ENCODE measurements at regions not wholly inside any gene's neighbourhood (a gene's known extent, or its start where the extent isn't known, plus 50 kb on each side); places are given as distances from the start of the nearest gene placed in this dataset.

- no peaks in the 10 kb centered on the region for H3K36me3 ChIP-seq (ENCODE audit: low read depth, low read length)
- H3K4me2 ChIP-seq (ENCODE audit: low read length): no peak overlapping the region
- H3K27me3 ChIP-seq (ENCODE audit: low read length): no peaks in the 10 kb centered on the region
- ATAC-seq (no peak), DNase-seq (no peak)
- intact Hi-C loops (cut with micrococcal nuclease): loop anchor here (5.0 kb wide), 1 partner anchor 307 kb away; no protein-coding TSS in a partner anchor
- peaks cover 5% of the 10 kb centered on the region for H3K4me1 ChIP-seq (ENCODE audit: insufficient read depth, low read length)
- ChIA-PET CTCF (no interaction called here), POLR2A (ENCODE audit: unreplicated experiment) (no interaction called here)
- H3K9me2 ChIP-seq (replicated peaks; ENCODE audit: low read length): no peaks in the 10 kb centered on the region
- TF ChIP-seq EZH2phosphoT487 (IDR thresholded peaks at IDR 0.05; ENCODE audit: borderline replicate concordance, low read length) (no peak), CTCF (conservative IDR thresholded peaks at IDR 0.05; ENCODE audit: low read depth, low read length) (no peak), EZH2 (IDR thresholded peaks at IDR 0.05; ENCODE audit: low read length, unreplicated experiment) (no peak)
- no peak overlapping the region for H3K9ac ChIP-seq (ENCODE audit: low read length)
- no peak overlapping the region for H2AFZ ChIP-seq (ENCODE audit: low read length)
- H3K79me2 ChIP-seq (ENCODE audit: low read length): no peaks in the 10 kb centered on the region
- H3K27ac ChIP-seq (ENCODE audit: low read length): no peak overlapping the region
- H3K4me3 ChIP-seq (ENCODE audit: low read length): no peak overlapping the region
- no peaks in the 10 kb centered on the region for H4K20me1 ChIP-seq (ENCODE audit: low read length)
- H3F3A ChIP-seq (ENCODE audit: low read length, unreplicated experiment): no peaks in the 10 kb centered on the region
- BruUV-seq (replicated peaks): no TSS peak
- no peaks in the 10 kb centered on the region for H3K9me3 ChIP-seq (ENCODE audit: low read length)
Measured at GRCh38 chr14:71754422-71755095, 177.7 kb upstream of the RGS6 start.

- H3K79me2 ChIP-seq (ENCODE audit: low read length): no peaks in the 10 kb centered on the region
- no peaks in the 10 kb centered on the region for H3K9me2 ChIP-seq (replicated peaks; ENCODE audit: low read length)
- BruUV-seq (replicated peaks): no TSS peak
- ChIA-PET POLR2A (ENCODE audit: unreplicated experiment) (no interaction called here), CTCF (interaction anchor here (0.9 kb wide), 1 partner anchor 97 kb away, joined by 5 read pairs; no protein-coding TSS in a partner anchor)
- H3K9me3 ChIP-seq (ENCODE audit: low read length): no peaks in the 10 kb centered on the region
- H3K27ac ChIP-seq (ENCODE audit: low read length): no peak overlapping the region
- no peaks in the 10 kb centered on the region for H3F3A ChIP-seq (ENCODE audit: low read length, unreplicated experiment)
- 0 out of 2 replicates have a peak, but pooled peaks cover 3% of the 10 kb centered on the region for H3K27me3 ChIP-seq (ENCODE audit: low read length)
- no peak overlapping the region for H3K9ac ChIP-seq (ENCODE audit: low read length)
- ATAC-seq: no peak
- no peaks in the 10 kb centered on the region for H3K36me3 ChIP-seq (ENCODE audit: low read depth, low read length)
- DNase-seq: no peak
- no peaks in the 10 kb centered on the region for H4K20me1 ChIP-seq (ENCODE audit: low read length)
- intact Hi-C loops (cut with micrococcal nuclease): no loop called here
- no peak for TF ChIP-seq EZH2phosphoT487 (IDR thresholded peaks at IDR 0.05; ENCODE audit: borderline replicate concordance, low read length)
- no peak for TF ChIP-seq EZH2 (IDR thresholded peaks at IDR 0.05; ENCODE audit: low read length, unreplicated experiment)
- no peak for TF ChIP-seq CTCF (conservative IDR thresholded peaks at IDR 0.05; ENCODE audit: low read depth, low read length)
- H3K4me2 ChIP-seq (ENCODE audit: low read length): no peak overlapping the region
- no peak overlapping the region for H3K4me3 ChIP-seq (ENCODE audit: low read length)
- peaks cover 2% of the 10 kb centered on the region for H3K4me1 ChIP-seq (ENCODE audit: insufficient read depth, low read length)
- no peak overlapping the region for H2AFZ ChIP-seq (ENCODE audit: low read length)
Measured at GRCh38 chr14:71758229-71758951, 173.8 kb upstream of the RGS6 start.

GRCh38 chr14:71762575-71762974 is 169.7 kb upstream of the RGS6 start:
- peaks cover 11% of the 10 kb centered on the region; the same call in 1 of the 2 replicates for H3K27me3 ChIP-seq (ENCODE audit: low read length)
- H3K9me3 ChIP-seq (ENCODE audit: low read length): no peaks in the 10 kb centered on the region
- no peaks in the 10 kb centered on the region for H3F3A ChIP-seq (ENCODE audit: low read length, unreplicated experiment)
- no peak overlapping the region for H3K4me2 ChIP-seq (ENCODE audit: low read length)
- no peak overlapping the region for H3K4me3 ChIP-seq (ENCODE audit: low read length)
- H3K79me2 ChIP-seq (ENCODE audit: low read length): no peaks in the 10 kb centered on the region
- no TSS peak for BruUV-seq (replicated peaks)
- intact Hi-C loops (cut with micrococcal nuclease): no loop called here
- H3K9ac ChIP-seq (ENCODE audit: low read length): no peak overlapping the region
- no peaks in the 10 kb centered on the region for H3K9me2 ChIP-seq (replicated peaks; ENCODE audit: low read length)
- H2AFZ ChIP-seq (ENCODE audit: low read length): no peak overlapping the region
- DNase-seq: no peak
- ChIA-PET POLR2A (ENCODE audit: unreplicated experiment) (no interaction called here), CTCF (interaction anchor here (1.4 kb wide), 1 partner anchor 93 kb away, joined by 3 read pairs; no protein-coding TSS in a partner anchor)
- no peak for ATAC-seq
- no peak overlapping the region for H3K27ac ChIP-seq (ENCODE audit: low read length)
- TF ChIP-seq CTCF (conservative IDR thresholded peaks at IDR 0.05; ENCODE audit: low read depth, low read length): no peak
- TF ChIP-seq EZH2 (IDR thresholded peaks at IDR 0.05; ENCODE audit: low read length, unreplicated experiment): no peak
- no peak for TF ChIP-seq EZH2phosphoT487 (IDR thresholded peaks at IDR 0.05; ENCODE audit: borderline replicate concordance, low read length)
- H3K4me1 ChIP-seq (ENCODE audit: insufficient read depth, low read length): no peaks in the 10 kb centered on the region
- H3K36me3 ChIP-seq (ENCODE audit: low read depth, low read length): no peaks in the 10 kb centered on the region
- H4K20me1 ChIP-seq (ENCODE audit: low read length): no peaks in the 10 kb centered on the region
